Esophagus muscularis mucosa (tissue), 4 donors: ENCODE measurements at regions not wholly inside any gene's neighbourhood (a gene's known extent, or its start where the extent isn't known, plus 50 kb on each side); places are given as distances from the start of the nearest gene placed in this dataset.

Source experiments
- EP300 ChIP-seq: sonication (generic); formaldehyde crosslinking; IDR thresholded peaks from one replicate; pipeline ENCODE4 v1.6.1; 2017; ENCODE audit warnings: antibody characterized with exemption
- POLR2A ChIP-seq: fragments of 450-650 bp; IDR thresholded peaks from one replicate; pipeline ENCODE4 v1.6.1; 2017; ENCODE audit warnings: antibody characterized with exemption, moderate library complexity, mild to moderate bottlenecking, low read depth
- POLR2AphosphoS5 ChIP-seq, 2 donors: sonication (generic); formaldehyde crosslinking; IDR thresholded peaks; one replicate each; pipeline ENCODE4 v1.6.1; 2017; ENCODE audit warnings: antibody characterized with exemption in 2 of 2
- TF ChIP-seq, protein P1 (sequence below), 3 experiments: fragments of 200-600 bp in 2 of 3; fragments of 450-650 bp in 1 of 3; sonication (generic) in 2 of 3; IDR thresholded peaks; one replicate each; pipeline ENCODE4 v1.5.1; 2017 to 2019; ENCODE audit warnings: antibody characterized with exemption in 3 of 3, mild to moderate bottlenecking in 2 of 3, moderate library complexity in 1 of 3

GRCh38 chr6:98136333-98136732 lies 698.0 kb upstream of the POU3F2 start:
- no peak for TF ChIP-seq EP300
- TF ChIP-seq, protein P1, sequence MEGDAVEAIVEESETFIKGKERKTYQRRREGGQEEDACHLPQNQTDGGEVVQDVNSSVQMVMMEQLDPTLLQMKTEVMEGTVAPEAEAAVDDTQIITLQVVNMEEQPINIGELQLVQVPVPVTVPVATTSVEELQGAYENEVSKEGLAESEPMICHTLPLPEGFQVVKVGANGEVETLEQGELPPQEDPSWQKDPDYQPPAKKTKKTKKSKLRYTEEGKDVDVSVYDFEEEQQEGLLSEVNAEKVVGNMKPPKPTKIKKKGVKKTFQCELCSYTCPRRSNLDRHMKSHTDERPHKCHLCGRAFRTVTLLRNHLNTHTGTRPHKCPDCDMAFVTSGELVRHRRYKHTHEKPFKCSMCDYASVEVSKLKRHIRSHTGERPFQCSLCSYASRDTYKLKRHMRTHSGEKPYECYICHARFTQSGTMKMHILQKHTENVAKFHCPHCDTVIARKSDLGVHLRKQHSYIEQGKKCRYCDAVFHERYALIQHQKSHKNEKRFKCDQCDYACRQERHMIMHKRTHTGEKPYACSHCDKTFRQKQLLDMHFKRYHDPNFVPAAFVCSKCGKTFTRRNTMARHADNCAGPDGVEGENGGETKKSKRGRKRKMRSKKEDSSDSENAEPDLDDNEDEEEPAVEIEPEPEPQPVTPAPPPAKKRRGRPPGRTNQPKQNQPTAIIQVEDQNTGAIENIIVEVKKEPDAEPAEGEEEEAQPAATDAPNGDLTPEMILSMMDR (IDR thresholded peaks at IDR 0.05): no peak
- TF ChIP-seq POLR2A: no peak
- TF ChIP-seq POLR2AphosphoS5 (IDR thresholded peaks at IDR 0.05): no peak
